IMR-90 (cell line): ENCODE measurements at regions not wholly inside any gene's neighbourhood (a gene's known extent, or its start where the extent isn't known, plus 50 kb on each side); places are given as distances from the start of the nearest gene placed in this dataset.

ENCODE experiments used
- ATAC-seq: fragments of 200-7000 bp; cut with Tn5 transposase; 2 replicates; pipeline ENCODE4 v1.9.1; 2020; ENCODE audit warnings: low read depth, mild to moderate bottlenecking, moderate library complexity
- BruUV-seq: library from RNA; stranded (reverse); fragments of 400-500 nt; replicated peaks from 2 replicates; lab custom pipeline; 2021; lab: Mats Ljungman, UMichigan
- CTCF ChIA-PET: fragments of 300-600 bp; formaldehyde crosslinking; extraction: SDS; loops from one replicate; lab custom pipeline; 2021; ENCODE audit warnings: antibody characterized with exemption; lab: Yijun Ruan, JAX
- POLR2A ChIA-PET: fragments of 300-600 bp; sonication (Branson Sonifier 250); formaldehyde crosslinking; loops from one replicate; lab custom pipeline; 2022; ENCODE audit warnings: antibody characterized with exemption; ENCODE audit not compliant: unreplicated experiment; lab: Charles Lee
- DNase-seq: peaks from one replicate; pipeline ENCODE4 v3.0.0; 2013
- H2AFZ ChIP-seq: replicated peaks from 2 replicates; pipeline ENCODE3; 2013; ENCODE audit warnings: low read length, mild to moderate bottlenecking; ENCODE audit not compliant: poor library complexity
- H2AK5ac ChIP-seq: 2 replicates; pipeline ENCODE4 v1.6.1; 2013; ENCODE audit warnings: low read depth, low read length, inconsistent platforms
- H2AK9ac ChIP-seq: replicated peaks from 2 replicates; pipeline ENCODE3; 2013; ENCODE audit warnings: mild to moderate bottlenecking, low read depth, low read length, moderate library complexity; ENCODE audit not compliant: poor library complexity
- H2BK120ac ChIP-seq: 2 replicates; pipeline ENCODE4 v1.6.1; 2013; ENCODE audit warnings: low read depth, low read length, inconsistent platforms
- H2BK15ac ChIP-seq: 3 replicates; pipeline ENCODE4 v1.6.1; 2013; ENCODE audit warnings: low read depth, low read length, inconsistent platforms
- H2BK20ac ChIP-seq: 2 replicates; pipeline ENCODE4 v1.6.1; 2013; ENCODE audit warnings: low read depth, mild to moderate bottlenecking, inconsistent platforms, low read length, moderate library complexity
- H2BK5ac ChIP-seq: 2 replicates; pipeline ENCODE4 v1.6.1; 2013; ENCODE audit warnings: mild to moderate bottlenecking, low read depth, low read length, inconsistent platforms; ENCODE audit not compliant: poor library complexity, severe bottlenecking
- H3K14ac ChIP-seq: replicated peaks from 2 replicates; pipeline ENCODE4 v1.6.1; 2013; ENCODE audit warnings: low read depth, low read length, inconsistent platforms
- H3K18ac ChIP-seq: 2 replicates; pipeline ENCODE4 v1.6.1; 2013; ENCODE audit warnings: low read depth, low read length, control low read depth
- H3K23ac ChIP-seq: 2 replicates; pipeline ENCODE4 v1.6.1; 2013; ENCODE audit warnings: low read depth, low read length, inconsistent platforms
- H3K27ac ChIP-seq: 2 replicates; pipeline ENCODE4 v1.5.1; 2013; ENCODE audit warnings: mild to moderate bottlenecking, control low read depth, low read length; ENCODE audit not compliant: insufficient read depth
- H3K27me3 ChIP-seq: 2 replicates; pipeline ENCODE4 v1.6.1; 2013; ENCODE audit warnings: low read length; ENCODE audit not compliant: control insufficient read depth, insufficient read depth
- H3K36me3 ChIP-seq: 2 replicates; pipeline ENCODE4 v1.6.1; 2013; ENCODE audit warnings: low read length, mixed read lengths; ENCODE audit not compliant: control insufficient read depth, insufficient read depth
- H3K4ac ChIP-seq: 2 replicates; pipeline ENCODE4 v1.6.1; 2013; ENCODE audit warnings: low read depth, low read length, inconsistent platforms
- H3K4me1 ChIP-seq: 2 replicates; pipeline ENCODE4 v1.6.1; 2013; ENCODE audit warnings: low read length, mixed read lengths; ENCODE audit not compliant: control insufficient read depth, insufficient read depth
- H3K4me2 ChIP-seq: 2 replicates; pipeline ENCODE4 v1.6.1; 2013; ENCODE audit warnings: low read depth, mild to moderate bottlenecking, control low read depth, low read length, moderate library complexity
- H3K4me3 ChIP-seq: 2 replicates; pipeline ENCODE4 v1.5.1; 2013; ENCODE audit warnings: low read depth, mild to moderate bottlenecking, control low read depth, low read length, moderate library complexity; ENCODE audit not compliant: insufficient read depth
- H3K56ac ChIP-seq: 2 replicates; pipeline ENCODE4 v1.6.1; 2013; ENCODE audit warnings: low read length, inconsistent platforms; ENCODE audit not compliant: insufficient read depth; ENCODE audit errors: extremely low read depth
- H3K79me1 ChIP-seq, 2 experiments: 2 replicates each; pipeline ENCODE4 v1.6.1; 2013; ENCODE audit warnings: low read length in 2 of 2, inconsistent platforms in 1 of 2, low read depth in 1 of 2
- H3K9ac ChIP-seq: 2 replicates; pipeline ENCODE4 v1.6.1; 2013; ENCODE audit warnings: low read depth, low read length, control low read depth
- H3K9me1 ChIP-seq: 2 replicates; pipeline ENCODE4 v1.6.1; 2013; ENCODE audit warnings: low read length, inconsistent platforms; ENCODE audit not compliant: insufficient read depth
- H3K9me3 ChIP-seq: 2 replicates; pipeline ENCODE4 v1.6.1; 2013; ENCODE audit warnings: low read length; ENCODE audit not compliant: control insufficient read depth, insufficient read depth
- H4K20me1 ChIP-seq: 2 replicates; pipeline ENCODE4 v1.6.1; 2013; ENCODE audit warnings: low read length, inconsistent platforms; ENCODE audit not compliant: insufficient read depth
- H4K5ac ChIP-seq: 2 replicates; pipeline ENCODE4 v1.6.1; 2013; ENCODE audit warnings: mild to moderate bottlenecking, low read depth, low read length, control low read depth
- H4K8ac ChIP-seq, 2 experiments: 2 replicates each; pipeline ENCODE4 v1.6.1; 2013; ENCODE audit warnings: low read depth in 2 of 2, low read length in 2 of 2, control low read depth in 1 of 2, inconsistent platforms in 1 of 2
- H4K91ac ChIP-seq: 2 replicates; pipeline ENCODE4 v1.6.1; 2013; ENCODE audit warnings: low read depth, low read length, inconsistent platforms; ENCODE audit not compliant: insufficient read depth
- MXI1 ChIP-seq: IDR thresholded peaks from 2 replicates; pipeline ENCODE4 v1.6.1; 2012; ENCODE audit warnings: low read depth, mild to moderate bottlenecking, low read length, moderate library complexity, borderline replicate concordance
- POLR2A ChIP-seq: IDR thresholded peaks from 2 replicates; pipeline ENCODE4 v1.6.1; 2012; ENCODE audit warnings: mild to moderate bottlenecking, low read depth, low read length
- WGBS, 2 experiments: methylation state at CpG; one replicate each; pipeline versions ENCODE4 v1.1.5 to v1.1.7; 2013; ENCODE audit warnings: missing lambda C conversion rate in 2 of 2; ENCODE audit not compliant: insufficient read length in 1 of 2; ENCODE audit errors: extremely low coverage in 2 of 2; 5-methylcytosine and 5-hydroxymethylcytosine counted together
- dilution Hi-C: fragments of 300-500 bp; cut with HindIII; formaldehyde crosslinking; loops from one replicate; pipeline ENCODE4 v1.14.3; 2018; ENCODE audit warnings: low sequenced_read_pairs; ENCODE audit not compliant: unreplicated experiment
- in situ Hi-C: fragments of 300-500 bp; cut with MboI; formaldehyde crosslinking; loops from 3 replicates; pipeline ENCODE4 v1.14.3; 2019; ENCODE audit warnings: low sequenced_read_pairs, inconsistent platforms, mixed read lengths
- intact Hi-C: fragments of 100-400 bp; cut with micrococcal nuclease; formaldehyde crosslinking; loops from 2 replicates; pipeline ENCODE4 v1.10.0; 2022

DNA sequence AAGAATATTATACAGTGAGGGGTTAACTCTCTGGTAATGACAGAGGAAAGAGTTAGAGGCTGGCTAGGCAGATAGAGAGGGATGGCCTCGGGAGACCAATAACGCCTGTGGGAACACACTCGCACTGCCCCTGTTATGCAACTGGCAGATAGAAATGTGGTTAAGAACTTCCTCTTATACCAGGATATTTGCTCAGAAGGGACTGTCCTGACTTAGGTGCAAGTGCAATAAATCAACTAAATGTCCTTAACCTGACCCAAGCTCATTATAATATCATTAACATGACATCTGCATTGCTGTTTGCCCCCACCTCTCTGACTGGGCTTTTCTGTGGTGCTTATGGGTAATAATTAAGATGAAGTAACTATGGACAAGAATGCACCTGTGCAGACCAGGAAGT is 1518.0 kb downstream of the NCAM2 start:
- H3K4me3 ChIP-seq = no peak overlapping the region
- dilution Hi-C loops (no loop called here), in situ Hi-C loops (no loop called here), intact Hi-C loops (no loop called here)
- H4K8ac ChIP-seq = no peak overlapping the region
- H4K20me1 ChIP-seq = no peaks in the 10 kb centered on the region
- CTCF ChIA-PET = no interaction called here
- no peaks in the 10 kb centered on the region for H3K36me3 ChIP-seq
- TF ChIP-seq POLR2A = no peak
- TF ChIP-seq MXI1 = no peak
- H3K18ac ChIP-seq = no peak overlapping the region
- H3K27ac ChIP-seq = no peak overlapping the region
- H2BK20ac ChIP-seq = no peak overlapping the region
- no CpG with 5 or more reads among the region's 3 CpGs for WGBS, 2 experiments
- BruUV-seq = no TSS peak
- H2BK5ac ChIP-seq = no peak overlapping the region
- H3K23ac ChIP-seq = no peak overlapping the region
- no peak overlapping the region for H3K4ac ChIP-seq
- peaks cover 5% of the 10 kb centered on the region; the same call in 1 of the 2 replicates for H3K9me3 ChIP-seq
- H3K14ac ChIP-seq = no peak overlapping the region
- no peak overlapping the region for H2BK15ac ChIP-seq
- no peaks in the 10 kb centered on the region for H3K79me1 ChIP-seq
- H2AK9ac ChIP-seq = no peak overlapping the region
- H3K56ac ChIP-seq = no peak overlapping the region
- ATAC-seq (no peak), DNase-seq (no peak)
- H3K9ac ChIP-seq = no peak overlapping the region
- H3K27me3 ChIP-seq = no peaks in the 10 kb centered on the region
- no peaks in the 10 kb centered on the region for H3K9me1 ChIP-seq
- POLR2A ChIA-PET = no interaction called here
- no peak overlapping the region for H2BK120ac ChIP-seq
- no peak overlapping the region for H4K5ac ChIP-seq
- no peak overlapping the region for H2AK5ac ChIP-seq
- H3K4me1 ChIP-seq = no peaks in the 10 kb centered on the region
- no peak overlapping the region for H2AFZ ChIP-seq
- no peak overlapping the region for H4K91ac ChIP-seq
- H3K4me2 ChIP-seq = no peak overlapping the region
